Neuronal stem cell (in vitro differentiated cells): ENCODE measurements at regions not wholly inside any gene's neighbourhood (a gene's known extent, or its start where the extent isn't known, plus 50 kb on each side); places are given as distances from the start of the nearest gene placed in this dataset.

ENCODE experiments used
- DNase-seq: peaks from one replicate; pipeline ENCODE4 v3.0.0-alpha.2; 2013; ENCODE audit warnings: low spot score
- H2AFZ ChIP-seq: one replicate; pipeline ENCODE4 v1.6.1; 2013; ENCODE audit warnings: mild to moderate bottlenecking, low read length, inconsistent platforms
- H2AK5ac ChIP-seq: 2 replicates; pipeline ENCODE4 v1.6.1; 2013; ENCODE audit warnings: low read depth, mild to moderate bottlenecking, inconsistent platforms, low read length, moderate library complexity, mixed read lengths
- H2BK120ac ChIP-seq: 2 replicates; pipeline ENCODE4 v1.6.1; 2013; ENCODE audit warnings: low read depth, mild to moderate bottlenecking, inconsistent platforms, low read length, moderate library complexity, mixed read lengths
- H2BK12ac ChIP-seq: one replicate; pipeline ENCODE4 v1.6.1; 2013; ENCODE audit warnings: low read length, inconsistent platforms
- H2BK15ac ChIP-seq: 2 replicates; pipeline ENCODE4 v1.6.1; 2013; ENCODE audit warnings: mild to moderate bottlenecking, low read length, inconsistent platforms, mixed read lengths
- H2BK5ac ChIP-seq: one replicate; pipeline ENCODE4 v1.6.1; 2013; ENCODE audit warnings: inconsistent platforms, mild to moderate bottlenecking, low read length, moderate library complexity
- H3K14ac ChIP-seq: one replicate; pipeline ENCODE4 v1.6.1; 2013; ENCODE audit warnings: low read length, inconsistent platforms
- H3K18ac ChIP-seq: 2 replicates; pipeline ENCODE4 v1.6.1; 2013; ENCODE audit warnings: low read length, inconsistent platforms
- H3K23ac ChIP-seq: 2 replicates; pipeline ENCODE4 v1.6.1; 2013; ENCODE audit warnings: low read depth, mild to moderate bottlenecking, mixed read lengths, low read length, inconsistent platforms; ENCODE audit not compliant: poor library complexity
- H3K27ac ChIP-seq: replicated peaks from 3 replicates; pipeline ENCODE4 v1.5.1; 2013; ENCODE audit warnings: low read length, inconsistent platforms
- H3K27me3 ChIP-seq, 3 experiments: 2 replicates each; pipeline ENCODE4 v1.6.1; 2013; ENCODE audit warnings: low read length in 3 of 3, mild to moderate bottlenecking in 2 of 3, inconsistent platforms in 1 of 3, low read depth in 1 of 3, mixed read lengths in 1 of 3, moderate library complexity in 1 of 3; ENCODE audit not compliant: control insufficient read depth in 3 of 3, insufficient read depth in 3 of 3
- H3K36me3 ChIP-seq, 2 donors: replicated peaks in 1 of 2; 2 replicates each; pipeline ENCODE4 v1.6.1; 2013; ENCODE audit warnings: low read length in 2 of 2; ENCODE audit not compliant: control insufficient read depth in 2 of 2, insufficient read depth in 2 of 2
- H3K4ac ChIP-seq: 2 replicates; pipeline ENCODE4 v1.6.1; 2013; ENCODE audit warnings: inconsistent platforms, mild to moderate bottlenecking, low read length, moderate library complexity
- H3K4me1 ChIP-seq, 2 donors: 1 replicate in 1 of 2; 2 replicates in 1 of 2; pipeline ENCODE4 v1.6.1; 2013; ENCODE audit warnings: low read length in 2 of 2, low read depth in 1 of 2; ENCODE audit not compliant: control insufficient read depth in 2 of 2, insufficient read depth in 1 of 2
- H3K4me2 ChIP-seq: one replicate; pipeline ENCODE4 v1.6.1; 2013; ENCODE audit warnings: mild to moderate bottlenecking, low read length, inconsistent platforms; ENCODE audit not compliant: insufficient read depth, poor library complexity, severe bottlenecking
- H3K4me3 ChIP-seq, 2 donors: 2 replicates each; pipeline ENCODE4 v1.5.1; 2013; ENCODE audit warnings: low read length in 2 of 2, mild to moderate bottlenecking in 2 of 2, inconsistent platforms in 1 of 2, moderate library complexity in 1 of 2
- H3K79me1 ChIP-seq: one replicate; pipeline ENCODE4 v1.6.1; 2013; ENCODE audit warnings: low read depth, mild to moderate bottlenecking, inconsistent platforms, low read length, moderate library complexity
- H3K9ac ChIP-seq: one replicate; pipeline ENCODE4 v1.6.1; 2013; ENCODE audit warnings: mild to moderate bottlenecking, low read depth, low read length, inconsistent platforms; ENCODE audit not compliant: poor library complexity
- H3K9me3 ChIP-seq, 2 donors: replicated peaks in 1 of 2; 2 replicates each; pipeline versions ENCODE3 to v1.6.1; 2013; ENCODE audit warnings: low read length in 2 of 2, mild to moderate bottlenecking in 2 of 2, inconsistent platforms in 1 of 2, low read depth in 1 of 2, mixed read lengths in 1 of 2, moderate library complexity in 1 of 2; ENCODE audit not compliant: control insufficient read depth in 2 of 2, insufficient read depth in 1 of 2
- H4K8ac ChIP-seq: one replicate; pipeline ENCODE4 v1.6.1; 2013; ENCODE audit warnings: low read depth, mild to moderate bottlenecking, inconsistent platforms, low read length, moderate library complexity
- H4K91ac ChIP-seq: one replicate; pipeline ENCODE4 v1.6.1; 2013; ENCODE audit warnings: low read length, low read depth, mild to moderate bottlenecking, inconsistent platforms; ENCODE audit not compliant: poor library complexity
- whole genome bisulfite sequencing, 2 donors: extraction: QIAGEN DNeasy Blood & Tissue Kit; methylation state at CpG; one replicate each; pipeline ENCODE4 v1.1.7; 2013; ENCODE audit warnings: missing lambda C conversion rate in 2 of 2, mixed read lengths in 1 of 2; ENCODE audit not compliant: insufficient read length in 2 of 2, insufficient replicate concordance in 1 of 2; ENCODE audit errors: extremely low coverage in 2 of 2; 5-methylcytosine and 5-hydroxymethylcytosine counted together

- no peak overlapping the region for H3K27ac ChIP-seq
- H2BK12ac ChIP-seq = no peak overlapping the region
- H2BK15ac ChIP-seq = no peak overlapping the region
- no peak overlapping the region for H3K23ac ChIP-seq
- no peak overlapping the region for H3K4ac ChIP-seq
- no peaks in the 10 kb centered on the region for H3K9me3 ChIP-seq
- H2BK120ac ChIP-seq = no peak overlapping the region
- no CpG with 5 or more reads among the region's 13 CpGs for WGBS, 2 donors
- no peaks in the 10 kb centered on the region for H3K27me3 ChIP-seq
- no peak overlapping the region for H4K91ac ChIP-seq
- no peak overlapping the region for H3K14ac ChIP-seq
- peaks cover 9 to 11% of the 10 kb centered on the region in 2 donors for H3K4me1 ChIP-seq
- DNase-seq = no peak
- H3K36me3 ChIP-seq = no peaks in the 10 kb centered on the region
- no peaks in the 10 kb centered on the region for H3K79me1 ChIP-seq
- H3K4me2 ChIP-seq = no peak overlapping the region
- no peak overlapping the region for H3K4me3 ChIP-seq
- no peak overlapping the region for H3K18ac ChIP-seq
- no peak overlapping the region for H2AFZ ChIP-seq
- H3K9ac ChIP-seq = no peak overlapping the region
- no peak overlapping the region for H2BK5ac ChIP-seq
- no peak overlapping the region for H4K8ac ChIP-seq
- no peak overlapping the region for H2AK5ac ChIP-seq
These were observed 69.2 kb upstream of the SFMBT2 start for GRCh38 chr10:7479861-7480598.

GRCh38 chr10:7478727-7479457, 68.1 kb upstream of the SFMBT2 start:
- Histone ChIP-seq H2BK15ac (no peak overlapping the region), H2AK5ac (no peak overlapping the region), H3K9ac (no peak overlapping the region), H2BK120ac (no peak overlapping the region), H2BK5ac (no peak overlapping the region), H3K79me1 (no peaks in the 10 kb centered on the region), H3K27ac (no peak overlapping the region), H3K4me2 (no peak overlapping the region), H3K4ac (no peak overlapping the region), H3K9me3 (no peaks in the 10 kb centered on the region), H3K18ac (no peak overlapping the region), H3K36me3 (no peaks in the 10 kb centered on the region), H2AFZ (no peak overlapping the region), H3K23ac (no peak overlapping the region), H4K91ac (no peak overlapping the region), H3K27me3 (no peaks in the 10 kb centered on the region), H3K4me1 (peaks cover 3 to 10% of the 10 kb centered on the region in 2 donors), H4K8ac (no peak overlapping the region), H3K4me3 (no peak overlapping the region), H2BK12ac (no peak overlapping the region), H3K14ac (no peak overlapping the region)
- WGBS, 2 donors = no CpG with 5 or more reads among the region's 4 CpGs
- DNase-seq = no peak

- Histone ChIP-seq H2BK5ac (no peak overlapping the region), H3K27ac (no peak overlapping the region), H2BK15ac (no peak overlapping the region), H2AFZ (no peak overlapping the region), H3K18ac (no peak overlapping the region), H2BK120ac (no peak overlapping the region), H3K14ac (no peak overlapping the region), H3K23ac (no peak overlapping the region), H3K79me1 (no peaks in the 10 kb centered on the region), H4K8ac (no peak overlapping the region), H3K9me3 (no peaks in the 10 kb centered on the region), H2BK12ac (no peak overlapping the region), H3K4me2 (no peak overlapping the region), H2AK5ac (no peak overlapping the region), H4K91ac (no peak overlapping the region), H3K9ac (no peak overlapping the region), H3K4ac (no peak overlapping the region), H3K27me3 (no peaks in the 10 kb centered on the region), H3K4me3 (no peak overlapping the region), H3K36me3 (no peaks in the 10 kb centered on the region), H3K4me1 (peaks cover 3 to 10% of the 10 kb centered on the region in 2 donors)
- no CpG with 5 or more reads among the region's 10 CpGs for WGBS, 2 donors
- no peak for DNase-seq
These were observed 66.9 kb upstream of the SFMBT2 start for GRCh38 chr10:7477538-7478334.

GRCh38 chr10:7475939-7476338, 65.1 kb upstream of the SFMBT2 start:
- WGBS, 2 donors = no CpG with 5 or more reads among the region's 5 CpGs
- peaks cover 3 to 8% of the 10 kb centered on the region in 2 donors for H3K4me1 ChIP-seq
- no peak overlapping the region for H4K8ac ChIP-seq
- no peak overlapping the region for H3K4ac ChIP-seq
- no peak overlapping the region for H3K9ac ChIP-seq
- H3K18ac ChIP-seq = no peak overlapping the region
- no peak for DNase-seq
- H3K23ac ChIP-seq = no peak overlapping the region
- no peaks in the 10 kb centered on the region for H3K79me1 ChIP-seq
- H2BK120ac ChIP-seq = no peak overlapping the region
- H2BK12ac ChIP-seq = no peak overlapping the region
- peak overlapping the region; percentile 33 for H2AFZ ChIP-seq
- H3K4me2 ChIP-seq = no peak overlapping the region
- H3K4me3 ChIP-seq = no peak overlapping the region
- H3K27me3 ChIP-seq = no peaks in the 10 kb centered on the region
- no peaks in the 10 kb centered on the region for H3K9me3 ChIP-seq
- H3K14ac ChIP-seq = no peak overlapping the region
- H2BK5ac ChIP-seq = no peak overlapping the region
- H3K36me3 ChIP-seq = no peaks in the 10 kb centered on the region
- no peak overlapping the region for H2AK5ac ChIP-seq
- H3K27ac ChIP-seq = no peak overlapping the region
- no peak overlapping the region for H4K91ac ChIP-seq
- H2BK15ac ChIP-seq = no peak overlapping the region
